HFFc6 (cell line): ENCODE measurements at regions not wholly inside any gene's neighbourhood (a gene's known extent, or its start where the extent isn't known, plus 50 kb on each side); places are given as distances from the start of the nearest gene placed in this dataset.
A peak's percentile ranks its signal among the peaks of the same experiment; 100 is the strongest.

ENCODE experiments used
- DNase-seq: peaks from one replicate; pipeline ENCODE4 v3.0.0-alpha.2; 2018
- H3K27ac Mint-ChIP-seq: 2 replicates; pipeline ENCODE4 v1.8.0; 2020; ENCODE audit warnings: mild to moderate bottlenecking, mixed read lengths
- H3K27me3 Mint-ChIP-seq: 2 replicates; pipeline ENCODE4 v1.8.0; 2021; ENCODE audit warnings: mild to moderate bottlenecking, moderate library complexity, mixed read lengths; ENCODE audit not compliant: insufficient read depth
- H3K36me3 Mint-ChIP-seq: 2 replicates; pipeline ENCODE4 v1.8.0; 2021; ENCODE audit warnings: low read depth, mixed read lengths
- H3K4me1 Mint-ChIP-seq: 2 replicates; pipeline ENCODE4 v1.8.0; 2020; ENCODE audit warnings: low read depth, mixed read lengths
- H3K4me3 Mint-ChIP-seq: 2 replicates; pipeline ENCODE4 v1.8.0; 2020; ENCODE audit warnings: mild to moderate bottlenecking, moderate library complexity, mixed read lengths
- H3K9me3 Mint-ChIP-seq: 2 replicates; pipeline ENCODE4 v1.8.0; 2020; ENCODE audit warnings: mild to moderate bottlenecking, mixed read lengths
- CTCF ChIP-seq: fragments of 200-600 bp; sonication (generic); IDR thresholded peaks from 2 replicates; pipeline ENCODE4 v1.5.0; 2021; ENCODE audit warnings: antibody characterized with exemption, mild to moderate bottlenecking

GRCh38 chr2:67476809-67477790 is 80.0 kb downstream of the ETAA1 start:
- peak; percentile 51 for DNase-seq
- no peaks in the 10 kb centered on the region for H3K9me3 Mint-ChIP-seq
- H3K36me3 Mint-ChIP-seq = no peaks in the 10 kb centered on the region
- H3K4me1 Mint-ChIP-seq = peaks cover 18% of the 10 kb centered on the region
- TF ChIP-seq CTCF = peak; percentile 83
- H3K4me3 Mint-ChIP-seq = no peak overlapping the region
- H3K27ac Mint-ChIP-seq = no peak overlapping the region; the same call in 1 of the 2 replicates
- no peaks in the 10 kb centered on the region; the same call in 1 of the 2 replicates for H3K27me3 Mint-ChIP-seq

GRCh38 chr2:67479261-67479660 is 82.1 kb downstream of the ETAA1 start:
- Mint-ChIP-seq H3K27ac (no peak overlapping the region), H3K27me3 (no peaks in the 10 kb centered on the region; the same call in 1 of the 2 replicates)

GRCh38 chr2:67485431-67485830 is 88.3 kb downstream of the ETAA1 start:
- DNase-seq = peak; percentile 55
- peak overlapping the region; percentile 43; the same call in 1 of the 2 replicates for H3K27ac Mint-ChIP-seq
- H3K27me3 Mint-ChIP-seq = no peaks in the 10 kb centered on the region

More at GRCh38 chr2:67479261-67479660, 82.1 kb downstream of the ETAA1 start:
- H3K4me1 Mint-ChIP-seq = peaks cover 26% of the 10 kb centered on the region
- no peak overlapping the region for H3K4me3 Mint-ChIP-seq
- no peaks in the 10 kb centered on the region for H3K36me3 Mint-ChIP-seq
- H3K9me3 Mint-ChIP-seq = no peaks in the 10 kb centered on the region
- no peak for DNase-seq
- no peak for TF ChIP-seq CTCF

GRCh38 chr2:67486041-67486796 is 89.1 kb downstream of the ETAA1 start:
- no peaks in the 10 kb centered on the region for H3K36me3 Mint-ChIP-seq
- no peak overlapping the region; the same call in 1 of the 2 replicates for H3K27ac Mint-ChIP-seq
- H3K27me3 Mint-ChIP-seq = no peaks in the 10 kb centered on the region
- no peaks in the 10 kb centered on the region for H3K9me3 Mint-ChIP-seq
- peaks cover 25% of the 10 kb centered on the region for H3K4me1 Mint-ChIP-seq
- no peak overlapping the region for H3K4me3 Mint-ChIP-seq
- no peak for DNase-seq
- no peak for TF ChIP-seq CTCF

More at GRCh38 chr2:67485431-67485830, 88.3 kb downstream of the ETAA1 start:
- no peaks in the 10 kb centered on the region for H3K36me3 Mint-ChIP-seq
- no peak overlapping the region for H3K4me3 Mint-ChIP-seq
- no peak for TF ChIP-seq CTCF
- peaks cover 25% of the 10 kb centered on the region for H3K4me1 Mint-ChIP-seq
- H3K9me3 Mint-ChIP-seq = no peaks in the 10 kb centered on the region

GRCh38 chr2:67487993-67488392 is 90.9 kb downstream of the ETAA1 start:
- H3K9me3 Mint-ChIP-seq = no peaks in the 10 kb centered on the region
- peaks cover 25% of the 10 kb centered on the region for H3K4me1 Mint-ChIP-seq
- H3K27me3 Mint-ChIP-seq = no peaks in the 10 kb centered on the region
- H3K4me3 Mint-ChIP-seq = no peak overlapping the region
- DNase-seq = no peak
- H3K27ac Mint-ChIP-seq = no peak overlapping the region
- H3K36me3 Mint-ChIP-seq = no peaks in the 10 kb centered on the region
- no peak for TF ChIP-seq CTCF
